ENCODE measurements at regions not wholly inside any gene's neighbourhood (a gene's known extent, or its start where the extent isn't known, plus 50 kb on each side); places are given as distances from the start of the nearest gene placed in this dataset.
"Not testable (repeated sequence)": the region's sequence is repeated elsewhere in the genome, so short reads cannot be mapped to it uniquely, and the experiment has no call there.

DNA sequence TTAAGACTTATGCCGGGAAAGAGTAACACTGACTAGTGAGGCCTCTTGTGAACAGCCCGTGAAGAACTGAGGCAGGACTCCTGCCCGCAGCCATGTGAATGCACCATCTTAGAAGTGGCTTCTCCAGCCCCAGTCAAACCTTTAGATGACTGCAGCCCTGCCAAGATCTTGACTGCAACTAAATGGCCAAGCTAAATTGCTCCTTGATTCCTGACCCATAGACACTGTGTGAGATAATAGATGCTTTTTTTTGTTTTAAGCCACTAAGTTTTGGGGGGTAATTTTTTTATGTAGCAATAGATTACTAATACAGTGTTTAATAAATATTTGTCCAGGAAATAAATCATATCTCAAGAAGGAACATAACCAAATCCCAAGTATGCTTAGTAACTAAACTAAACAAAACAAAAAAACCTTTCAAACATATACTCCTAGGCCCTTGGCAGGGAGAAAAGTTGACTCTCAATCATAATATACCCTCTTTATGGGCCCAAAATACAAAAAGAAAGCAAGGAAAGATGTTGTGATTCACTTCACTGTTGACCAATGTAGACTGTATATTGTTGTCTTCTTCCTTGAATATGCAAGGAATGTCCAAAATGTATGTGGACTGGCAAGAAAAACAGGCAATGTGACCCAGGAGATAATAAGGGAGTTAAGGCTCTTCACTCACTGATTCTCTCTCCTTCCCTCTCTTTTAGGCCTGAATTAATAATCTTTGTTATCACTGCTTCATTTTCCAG is 79.7 kb upstream of the ZNF366 start:
- DNase-seq = no peak

DNA sequence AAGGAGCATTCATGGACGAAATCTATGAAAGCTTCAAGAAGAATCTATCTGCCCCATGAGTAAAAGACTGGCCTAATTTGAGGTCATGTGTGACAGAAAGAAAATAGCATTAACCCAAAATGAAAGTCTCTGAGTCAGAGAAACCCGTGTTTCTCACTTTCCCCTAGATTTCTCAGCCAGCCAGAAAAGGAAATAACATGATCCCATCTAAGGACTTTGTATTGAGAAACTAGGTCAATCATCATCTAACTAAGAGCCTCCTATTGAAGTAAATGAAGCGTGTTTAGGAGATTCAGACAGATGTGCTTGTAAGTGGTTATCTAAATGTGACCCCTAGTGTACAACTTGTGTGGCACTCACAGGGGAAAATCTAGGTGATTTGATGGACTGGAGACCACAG is 77.3 kb upstream of the ZNF366 start:
- no peak for DNase-seq

DNA sequence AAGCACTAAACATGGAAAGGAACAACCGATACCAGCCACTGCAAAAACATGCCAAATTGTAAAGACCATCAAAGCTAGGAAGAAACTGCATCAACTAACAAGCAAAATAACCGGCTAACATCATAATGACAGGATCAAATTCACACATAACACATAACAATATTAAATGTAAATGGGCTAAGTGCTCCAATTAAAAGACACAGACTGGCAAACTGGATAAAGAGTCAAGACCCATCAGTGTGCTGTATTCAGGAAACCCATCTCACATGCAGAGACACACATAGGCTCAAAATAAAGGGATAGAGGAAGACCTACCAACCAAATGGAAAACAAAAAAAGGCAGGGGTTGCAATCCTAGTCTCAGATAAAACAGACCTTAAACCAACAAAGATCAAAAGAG is 72.1 kb upstream of the ZNF366 start:
- DNase-seq = not testable (repeated sequence)

DNA sequence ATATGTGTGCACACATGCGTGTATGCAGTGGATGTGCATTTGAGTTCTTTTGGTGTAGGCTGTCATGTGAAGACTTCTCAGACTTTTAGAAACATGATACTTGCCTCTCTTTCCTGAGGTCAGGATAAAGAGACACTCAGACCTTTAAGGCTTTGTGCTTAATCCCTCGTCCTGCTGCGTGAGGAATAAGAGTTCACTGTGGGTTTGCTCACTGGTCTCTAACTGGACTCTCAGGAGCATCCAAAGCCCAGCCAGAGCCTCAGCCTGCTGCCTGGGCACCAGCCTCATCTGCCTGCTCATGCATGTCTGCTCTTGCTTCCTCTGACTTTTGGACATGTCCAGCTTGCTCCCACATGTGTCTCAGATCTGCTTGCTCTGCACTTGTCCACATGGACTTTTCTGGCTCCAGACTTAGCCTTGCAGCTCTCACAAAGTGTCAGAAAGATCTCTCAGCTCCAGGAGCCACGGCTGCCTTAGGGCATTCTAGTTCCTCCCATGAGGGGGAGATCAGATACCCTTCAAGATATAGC is 65.1 kb upstream of the ZNF366 start:
- no peak for DNase-seq

DNA sequence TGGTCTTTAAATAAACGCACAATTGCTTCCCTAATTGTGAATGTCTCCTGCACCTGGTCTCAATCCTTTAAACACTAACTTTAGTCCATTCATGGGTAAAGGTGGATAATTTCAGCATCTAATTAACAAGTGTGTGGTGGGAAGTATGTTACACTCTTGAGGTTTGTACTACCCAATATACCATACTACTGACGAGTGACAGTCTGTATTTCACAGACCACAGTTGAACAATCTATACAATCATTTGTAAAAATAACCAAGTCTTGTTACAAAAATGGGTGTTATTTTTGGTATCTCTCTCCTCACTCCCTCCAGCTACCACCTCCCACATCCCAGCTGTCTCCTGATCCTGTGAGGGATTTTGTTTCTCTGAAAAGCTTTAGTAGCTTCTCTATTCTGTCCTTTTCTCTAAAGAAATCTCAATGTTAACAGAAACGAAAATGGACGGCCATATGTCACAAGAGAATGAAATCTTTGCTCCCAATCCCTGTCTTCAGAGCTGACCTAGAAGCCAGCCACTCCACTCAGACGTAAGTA is 62.3 kb upstream of the ZNF366 start:
- no peak for DNase-seq

DNA sequence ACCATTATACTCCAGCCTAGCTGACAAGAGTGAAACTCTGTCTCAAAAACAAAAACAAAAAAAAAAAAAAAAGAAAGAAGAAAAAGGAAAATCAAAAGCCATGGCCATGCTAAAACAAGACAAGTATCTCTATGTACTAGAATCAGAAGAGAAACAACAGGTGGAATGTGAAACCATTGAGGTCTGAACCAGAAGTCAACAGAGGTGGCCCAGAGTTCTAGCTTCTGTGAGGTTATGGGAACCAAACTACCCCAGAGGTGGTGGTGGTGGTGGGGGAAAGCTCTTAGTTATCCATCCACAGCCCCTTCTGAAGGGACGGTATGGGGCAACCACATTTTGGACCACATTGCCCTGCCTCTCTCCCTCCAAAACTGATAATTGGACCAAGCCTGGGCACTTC is 59.5 kb upstream of the ZNF366 start:
- DNase-seq = no peak

DNA sequence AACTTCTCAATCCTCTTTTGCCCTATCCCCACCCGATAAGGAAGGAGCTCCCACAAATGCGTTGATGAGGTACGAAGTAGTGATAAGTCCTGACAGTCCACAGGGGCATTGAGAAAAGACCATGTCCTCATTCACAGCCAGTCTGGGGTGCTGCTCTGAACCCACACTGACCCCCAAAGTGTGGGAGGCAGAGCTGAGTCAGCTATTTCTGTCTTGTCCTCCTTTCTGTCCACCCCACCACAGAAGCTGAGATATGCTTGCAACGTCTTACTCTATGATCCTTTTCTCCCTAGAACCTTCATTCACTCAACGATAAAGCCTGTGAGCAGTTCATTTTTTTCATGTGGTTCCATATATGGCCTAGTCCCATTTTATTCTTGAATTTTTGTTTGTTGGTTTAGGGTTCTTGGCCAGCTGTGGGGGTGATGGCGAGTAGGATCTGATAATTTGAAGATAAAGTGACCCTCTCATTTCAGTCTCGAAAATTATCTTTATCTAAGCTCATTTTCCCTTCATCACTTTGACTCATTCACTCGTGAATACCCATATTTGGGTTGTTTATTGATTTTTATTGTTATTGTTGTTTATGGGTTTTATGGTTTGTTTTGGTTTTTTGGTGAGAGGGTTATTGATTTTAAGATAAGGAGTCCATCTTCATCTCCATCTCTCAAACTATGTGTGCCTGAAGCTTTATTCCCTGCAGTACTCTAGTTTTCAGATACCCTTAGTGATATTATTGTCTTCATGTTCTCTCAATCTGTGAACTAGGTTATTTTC is 58.5 kb upstream of the ZNF366 start:
- no peak for DNase-seq

DNA sequence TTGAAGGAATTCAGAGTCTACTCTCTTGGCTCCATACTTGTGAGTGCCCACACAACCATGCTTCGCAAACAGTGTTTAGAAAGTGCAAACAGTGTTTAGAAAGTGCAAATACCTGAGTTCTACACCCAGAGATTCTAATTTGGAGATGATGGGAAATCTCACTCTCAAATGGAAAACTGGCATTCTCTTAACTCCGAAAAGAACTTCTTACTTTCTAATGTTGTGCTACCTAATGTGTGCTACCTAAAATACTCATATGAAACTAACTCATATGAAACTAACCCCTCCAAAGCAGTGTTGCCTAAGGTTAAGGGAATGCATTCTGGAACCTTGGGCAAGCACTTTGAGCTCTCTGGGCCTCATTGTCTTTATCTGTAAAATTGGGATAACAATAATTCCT is 55.5 kb upstream of the ZNF366 start:
- DNase-seq = no peak

DNA sequence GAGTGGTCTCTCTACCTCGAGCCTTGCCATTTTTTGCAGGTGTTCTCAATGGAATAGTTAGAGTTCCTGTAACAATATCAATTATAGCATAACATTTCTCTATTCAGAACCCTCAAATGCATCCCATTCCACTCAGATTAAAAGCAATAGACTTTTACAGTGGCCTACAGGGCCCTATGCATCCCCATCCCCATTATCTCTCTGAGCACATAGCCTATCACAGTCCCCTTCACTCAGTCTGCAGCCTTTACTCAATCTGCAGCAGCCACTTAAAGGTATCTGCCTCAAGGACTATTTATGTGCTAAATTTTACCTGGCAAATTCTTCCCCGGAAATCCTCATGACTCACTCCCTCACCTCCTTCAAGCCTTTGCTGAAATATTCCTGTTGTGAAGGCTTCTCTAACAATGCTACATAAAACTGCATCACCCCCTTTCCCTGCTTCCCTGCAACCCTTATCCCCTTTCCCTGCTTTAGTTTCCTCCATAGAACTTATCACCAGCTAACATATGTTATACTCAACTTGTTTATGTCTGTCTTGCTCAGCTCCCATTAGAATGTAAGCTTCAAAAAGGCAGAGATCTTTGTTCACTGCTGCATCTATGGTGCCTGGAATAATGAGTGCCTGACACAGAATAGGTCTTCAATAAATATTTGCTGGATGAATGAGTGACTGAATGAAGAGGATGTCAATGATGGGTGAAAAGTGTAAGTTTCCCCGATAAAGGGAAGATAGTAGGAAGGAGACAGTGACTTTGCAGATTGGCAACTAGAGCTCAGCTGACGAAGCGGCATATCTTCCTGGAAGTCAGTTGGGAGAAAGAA is 54.1 kb upstream of the ZNF366 start:
- DNase-seq = no peak

DNA sequence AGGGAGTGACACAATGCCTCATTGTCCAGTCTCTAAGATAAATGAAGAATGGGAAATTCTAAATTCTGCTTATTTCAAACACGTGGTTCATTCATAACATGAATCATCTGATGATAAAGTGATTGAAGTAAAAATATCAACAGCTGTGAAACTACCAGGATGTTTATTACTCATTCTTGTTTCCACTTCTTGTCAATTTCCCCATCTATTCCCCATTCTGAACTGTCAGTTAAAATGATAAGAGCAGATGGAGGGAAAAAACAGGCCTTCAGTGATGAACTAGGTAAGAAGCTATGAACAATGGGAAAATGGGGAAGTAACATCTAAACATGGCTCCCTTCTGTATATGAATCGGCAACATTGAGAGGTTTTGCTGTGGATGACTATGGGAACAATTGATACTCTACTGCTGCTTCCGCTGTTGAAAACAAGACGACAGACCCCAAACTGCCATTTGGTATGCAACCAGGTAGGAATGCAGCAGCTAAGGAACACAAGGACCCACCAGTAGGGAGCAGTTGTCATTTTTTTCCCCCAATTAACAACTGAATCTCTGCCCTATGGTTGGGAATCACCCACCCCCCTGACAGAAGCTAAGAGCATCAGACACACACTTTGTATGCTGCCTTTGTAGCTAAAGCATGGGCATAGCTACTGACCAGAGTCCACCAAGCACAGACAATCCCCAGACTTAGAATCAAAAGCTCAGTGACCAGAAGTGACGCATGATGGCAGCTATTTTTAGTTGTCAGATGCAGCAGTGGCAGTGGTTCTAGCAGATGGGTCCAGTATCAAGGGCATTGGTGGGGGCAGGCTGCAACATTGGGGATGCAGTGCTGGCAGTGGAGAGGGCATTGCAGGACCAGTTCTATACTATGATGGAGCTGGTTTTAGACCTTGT is 52.9 kb upstream of the ZNF366 start:
- DNase-seq = no peak

DNA sequence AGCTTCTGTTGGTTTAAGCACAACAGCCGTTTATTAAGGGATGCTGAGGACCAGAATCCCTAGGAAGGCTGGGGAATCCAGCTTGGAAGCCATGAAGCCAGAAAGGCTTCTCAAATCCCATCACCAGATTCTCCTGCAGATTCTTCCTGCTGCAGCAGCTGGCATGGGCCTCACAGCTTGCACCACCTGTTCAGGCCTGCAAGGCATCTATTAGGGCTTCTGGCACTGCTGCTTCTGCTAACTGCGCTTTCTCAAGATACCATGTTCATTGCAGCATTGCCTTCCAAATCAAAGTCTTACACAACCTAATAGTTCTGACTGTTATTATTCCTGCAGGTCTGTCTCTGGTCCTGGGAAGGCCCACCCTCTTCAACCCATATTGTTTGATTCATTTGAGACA is 51.2 kb upstream of the ZNF366 start:
- peak; percentile 49 for DNase-seq

DNA sequence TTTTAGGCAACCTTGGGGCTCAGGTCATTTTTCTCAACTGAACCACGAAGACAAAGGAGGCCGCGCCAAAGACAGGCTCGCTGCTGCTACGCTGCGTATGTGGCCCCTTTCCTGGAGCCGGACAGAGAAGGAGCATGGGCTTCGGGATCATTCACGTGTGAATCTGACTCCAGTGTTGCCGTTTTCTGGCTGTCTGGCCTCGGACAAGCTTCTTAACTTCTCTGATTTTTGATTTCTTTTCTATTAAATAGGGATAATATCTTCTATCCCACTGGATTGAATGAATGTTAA is 50.8 kb upstream of the ZNF366 start:
- DNase-seq = no peak

DNA sequence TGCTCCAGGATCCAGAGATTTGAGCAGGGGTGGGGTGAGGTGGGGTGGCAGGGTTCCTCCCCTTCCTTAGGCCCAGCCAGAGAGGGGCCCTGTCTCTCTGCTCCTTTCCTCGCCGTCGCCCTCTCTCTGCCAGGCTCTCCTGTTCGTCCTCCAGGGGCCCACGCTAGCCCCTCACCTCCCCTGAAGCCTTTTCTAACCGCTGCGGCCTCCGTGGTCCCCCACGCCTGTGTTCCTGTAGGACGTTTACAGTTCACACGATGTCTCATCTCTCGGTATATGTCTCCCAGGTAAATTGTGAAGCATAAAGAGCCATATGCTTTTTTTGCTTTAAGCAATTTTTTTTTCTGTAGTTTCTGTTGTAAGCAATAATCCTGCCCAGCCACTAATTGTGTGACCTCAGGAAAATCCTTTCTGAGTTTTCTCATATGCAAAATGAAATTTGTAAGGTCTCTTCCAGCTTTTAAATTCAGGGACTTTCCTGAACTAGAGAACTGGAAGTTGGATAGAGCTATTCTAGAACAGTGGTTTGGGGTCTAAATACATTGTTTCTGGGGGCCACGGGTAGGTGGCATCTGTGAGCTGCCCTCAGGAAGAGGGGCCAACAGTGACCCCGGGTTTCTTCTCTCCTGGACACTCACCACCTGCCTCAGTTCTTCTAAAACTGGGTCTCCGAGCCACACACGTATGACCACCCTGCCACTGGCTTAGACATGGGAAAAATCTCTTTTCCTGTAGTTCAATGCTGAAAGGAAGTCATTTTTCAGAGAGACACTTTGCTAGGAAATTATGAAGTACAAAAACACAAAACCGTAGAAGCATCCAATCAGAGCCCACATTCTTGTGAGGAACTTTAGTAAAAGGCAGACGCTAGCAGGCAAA is 50.2 kb upstream of the ZNF366 start:
- no peak for DNase-seq

Measured in DMS 273 treated with DMSO at 0.1 percent for 48 hours (cell line).